ENCODE measurements at regions not wholly inside any gene's neighbourhood (a gene's known extent, or its start where the extent isn't known, plus 50 kb on each side); places are given as distances from the start of the nearest gene placed in this dataset.

DNA sequence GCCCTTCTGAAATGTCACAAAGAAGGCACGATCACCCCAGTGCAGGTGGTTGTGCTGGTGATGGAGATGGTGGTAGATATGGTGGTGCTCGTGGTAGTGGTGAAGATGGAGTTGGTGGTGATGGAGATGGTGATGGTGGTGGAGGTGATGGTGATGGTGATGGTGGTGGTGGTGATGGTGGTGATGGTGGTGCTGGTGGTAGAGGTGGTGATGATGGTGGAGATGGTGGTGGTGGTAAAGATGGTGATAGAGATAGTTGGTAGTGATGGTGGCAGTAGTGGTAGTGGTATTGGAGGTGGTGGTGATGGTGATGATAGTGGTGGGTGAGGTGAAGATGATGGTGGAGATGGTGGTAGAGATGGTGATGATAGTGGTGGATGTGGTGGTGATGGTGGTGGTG, 88.1 kb upstream of the SALL1 start (continued):
- TF ChIP-seq REXO4 (CRISPR knock-in tag; IDR thresholded peaks at IDR 0.05; ENCODE audit: borderline replicate concordance) = no peak
- peak; percentile 23; the same call in 1 of the 2 replicates for TF ChIP-seq FOXK2 (IDR thresholded peaks at IDR 0.05)
- no peak for TF ChIP-seq CC2D1A (CRISPR knock-in tag; IDR thresholded peaks at IDR 0.05)
- TF ChIP-seq ISL2 (CRISPR knock-in tag; IDR thresholded peaks at IDR 0.05) = no peak
- 0 out of 2 replicates have a peak, but pooled peaks have one; percentile 36 for TF ChIP-seq CEBPB (IDR thresholded peaks at IDR 0.05; ENCODE audit: borderline replicate concordance, low read depth, low read length)

GRCh38 chr16:51237861-51238378, 86.8 kb upstream of the SALL1 start:
- H3K4me1 ChIP-seq (ENCODE audit: insufficient read depth, low read length) = peaks cover 42% of the 10 kb centered on the region
- no peaks in the 10 kb centered on the region for H3K79me2 ChIP-seq (ENCODE audit: insufficient read depth, low read length)
- H3K36me3 ChIP-seq (replicated peaks in 1 of 2; ENCODE audit: control insufficient read depth in 1 of 2, insufficient read depth in 2 of 2, low read length in 2 of 2) = no peaks in the 10 kb centered on the region
- H3K9me3 ChIP-seq (ENCODE audit: low read length) = no peaks in the 10 kb centered on the region
- ATAC-seq (peak; percentile 20; the same call in 1 of the 3 replicates), FAIRE-seq (peak; percentile 23), DNase-seq (ENCODE audit: low spot score) (peak; percentile 43)
- no peak overlapping the region for H3K4me3 ChIP-seq (replicated peaks in 1 of 3; ENCODE audit: insufficient read depth in 1 of 3, low read depth in 2 of 3, low read length in 3 of 3)
- H3K4me2 ChIP-seq (ENCODE audit: low read depth, low read length) = peak overlapping the region; percentile 33
- no TSS peak for BruUV-seq (replicated peaks)
- H3K27ac ChIP-seq (ENCODE audit: extremely low read length, insufficient read depth, low read length) = no peak overlapping the region
- no peak overlapping the region for H3K9ac ChIP-seq (ENCODE audit: insufficient read depth, low read depth, low read length)
- intact Hi-C loops (cut with micrococcal nuclease; ENCODE audit: unreplicated experiment) (loop anchor here (5.0 kb wide), 2 partner anchors 81 to 181 kb away; no protein-coding TSS in a partner anchor), in situ Hi-C loops (cut with HindIII; ENCODE audit: extremely low pct_ligation_motif_present, low pct_unique_long_range_greater_than_20kb) (no loop called here)
- CTCF ChIA-PET (ENCODE audit: low intra/inter-chr PET ratio, low total read pairs) = no interaction called here
- WGBS (ENCODE audit: low lambda C conversion rate) = 5% methylated on average over 6 of the region's 6 CpGs
- POLR2A ChIA-PET = no interaction called here
- peaks cover 0 to 13% of the 10 kb centered on the region in 2 experiments; a peak in 2 of 5 replicates for H3K27me3 ChIP-seq (ENCODE audit: control insufficient read depth in 1 of 2, insufficient read depth in 2 of 2, low read length in 2 of 2)
- no peak overlapping the region for H2AFZ ChIP-seq (ENCODE audit: low read length)
- H4K20me1 ChIP-seq (ENCODE audit: insufficient read depth, low read length) = no peaks in the 10 kb centered on the region
- TF ChIP-seq, protein P1, sequence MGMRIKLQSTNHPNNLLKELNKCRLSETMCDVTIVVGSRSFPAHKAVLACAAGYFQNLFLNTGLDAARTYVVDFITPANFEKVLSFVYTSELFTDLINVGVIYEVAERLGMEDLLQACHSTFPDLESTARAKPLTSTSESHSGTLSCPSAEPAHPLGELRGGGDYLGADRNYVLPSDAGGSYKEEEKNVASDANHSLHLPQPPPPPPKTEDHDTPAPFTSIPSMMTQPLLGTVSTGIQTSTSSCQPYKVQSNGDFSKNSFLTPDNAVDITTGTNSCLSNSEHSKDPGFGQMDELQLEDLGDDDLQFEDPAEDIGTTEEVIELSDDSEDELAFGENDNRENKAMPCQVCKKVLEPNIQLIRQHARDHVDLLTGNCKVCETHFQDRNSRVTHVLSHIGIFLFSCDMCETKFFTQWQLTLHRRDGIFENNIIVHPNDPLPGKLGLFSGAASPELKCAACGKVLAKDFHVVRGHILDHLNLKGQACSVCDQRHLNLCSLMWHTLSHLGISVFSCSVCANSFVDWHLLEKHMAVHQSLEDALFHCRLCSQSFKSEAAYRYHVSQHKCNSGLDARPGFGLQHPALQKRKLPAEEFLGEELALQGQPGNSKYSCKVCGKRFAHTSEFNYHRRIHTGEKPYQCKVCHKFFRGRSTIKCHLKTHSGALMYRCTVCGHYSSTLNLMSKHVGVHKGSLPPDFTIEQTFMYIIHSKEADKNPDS (CRISPR knock-in tag; IDR thresholded peaks at IDR 0.05) = no peak
- no peak for TF ChIP-seq ZNF558 (CRISPR knock-in tag; IDR thresholded peaks at IDR 0.05; ENCODE audit: borderline replicate concordance)
- TF ChIP-seq, protein P2, sequence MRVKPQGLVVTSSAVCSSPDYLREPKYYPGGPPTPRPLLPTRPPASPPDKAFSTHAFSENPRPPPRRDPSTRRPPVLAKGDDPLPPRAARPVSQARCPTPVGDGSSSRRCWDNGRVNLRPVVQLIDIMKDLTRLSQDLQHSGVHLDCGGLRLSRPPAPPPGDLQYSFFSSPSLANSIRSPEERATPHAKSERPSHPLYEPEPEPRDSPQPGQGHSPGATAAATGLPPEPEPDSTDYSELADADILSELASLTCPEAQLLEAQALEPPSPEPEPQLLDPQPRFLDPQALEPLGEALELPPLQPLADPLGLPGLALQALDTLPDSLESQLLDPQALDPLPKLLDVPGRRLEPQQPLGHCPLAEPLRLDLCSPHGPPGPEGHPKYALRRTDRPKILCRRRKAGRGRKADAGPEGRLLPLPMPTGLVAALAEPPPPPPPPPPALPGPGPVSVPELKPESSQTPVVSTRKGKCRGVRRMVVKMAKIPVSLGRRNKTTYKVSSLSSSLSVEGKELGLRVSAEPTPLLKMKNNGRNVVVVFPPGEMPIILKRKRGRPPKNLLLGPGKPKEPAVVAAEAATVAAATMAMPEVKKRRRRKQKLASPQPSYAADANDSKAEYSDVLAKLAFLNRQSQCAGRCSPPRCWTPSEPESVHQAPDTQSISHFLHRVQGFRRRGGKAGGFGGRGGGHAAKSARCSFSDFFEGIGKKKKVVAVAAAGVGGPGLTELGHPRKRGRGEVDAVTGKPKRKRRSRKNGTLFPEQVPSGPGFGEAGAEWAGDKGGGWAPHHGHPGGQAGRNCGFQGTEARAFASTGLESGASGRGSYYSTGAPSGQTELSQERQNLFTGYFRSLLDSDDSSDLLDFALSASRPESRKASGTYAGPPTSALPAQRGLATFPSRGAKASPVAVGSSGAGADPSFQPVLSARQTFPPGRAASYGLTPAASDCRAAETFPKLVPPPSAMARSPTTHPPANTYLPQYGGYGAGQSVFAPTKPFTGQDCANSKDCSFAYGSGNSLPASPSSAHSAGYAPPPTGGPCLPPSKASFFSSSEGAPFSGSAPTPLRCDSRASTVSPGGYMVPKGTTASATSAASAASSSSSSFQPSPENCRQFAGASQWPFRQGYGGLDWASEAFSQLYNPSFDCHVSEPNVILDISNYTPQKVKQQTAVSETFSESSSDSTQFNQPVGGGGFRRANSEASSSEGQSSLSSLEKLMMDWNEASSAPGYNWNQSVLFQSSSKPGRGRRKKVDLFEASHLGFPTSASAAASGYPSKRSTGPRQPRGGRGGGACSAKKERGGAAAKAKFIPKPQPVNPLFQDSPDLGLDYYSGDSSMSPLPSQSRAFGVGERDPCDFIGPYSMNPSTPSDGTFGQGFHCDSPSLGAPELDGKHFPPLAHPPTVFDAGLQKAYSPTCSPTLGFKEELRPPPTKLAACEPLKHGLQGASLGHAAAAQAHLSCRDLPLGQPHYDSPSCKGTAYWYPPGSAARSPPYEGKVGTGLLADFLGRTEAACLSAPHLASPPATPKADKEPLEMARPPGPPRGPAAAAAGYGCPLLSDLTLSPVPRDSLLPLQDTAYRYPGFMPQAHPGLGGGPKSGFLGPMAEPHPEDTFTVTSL (CRISPR knock-in tag; IDR thresholded peaks at IDR 0.05; ENCODE audit: borderline replicate concordance) = peak; percentile 70; the same call in 1 of the 2 replicates
- no peak for TF ChIP-seq ZNF143 (CRISPR knock-in tag; IDR thresholded peaks at IDR 0.05)
- TF ChIP-seq FOXK1 (CRISPR knock-in tag; IDR thresholded peaks at IDR 0.05; ENCODE audit: borderline replicate concordance, low read depth) = peak; percentile 68; the same call in 1 of the 2 replicates
- TF ChIP-seq FOXA3 (CRISPR knock-in tag; IDR thresholded peaks at IDR 0.05) = peak; percentile 94
- TF ChIP-seq ZFP41 (CRISPR knock-in tag; IDR thresholded peaks at IDR 0.05; ENCODE audit: borderline replicate concordance) = no peak
- TF ChIP-seq FOXO1 (CRISPR knock-in tag; IDR thresholded peaks at IDR 0.05) = peak; percentile 38; the same call in 1 of the 2 replicates
- no peak for TF ChIP-seq ZKSCAN1 (IDR thresholded peaks at IDR 0.05; ENCODE audit: low read length)
- TF ChIP-seq GATAD2A (CRISPR knock-in tag; IDR thresholded peaks at IDR 0.05) = peak; percentile 47; the same call in 1 of the 2 replicates
- TF ChIP-seq NR2F6 (IDR thresholded peaks at IDR 0.05) = peak; percentile 22; the same call in 1 of the 2 replicates
- TF ChIP-seq NR2F6 (CRISPR knock-in tag; IDR thresholded peaks at IDR 0.05) = no peak
- TF ChIP-seq DPF2 (CRISPR knock-in tag; IDR thresholded peaks at IDR 0.05; ENCODE audit: borderline replicate concordance, low read depth) = 0 out of 2 replicates have a peak, but pooled peaks have one; percentile 21
